GM18861 (cell line): ENCODE measurements at regions not wholly inside any gene's neighbourhood (a gene's known extent, or its start where the extent isn't known, plus 50 kb on each side); places are given as distances from the start of the nearest gene placed in this dataset.
"Not testable (repeated sequence)": the region's sequence is repeated elsewhere in the genome, so short reads cannot be mapped to it uniquely, and the experiment has no call there.

Experiments used
- ATAC-seq: cut with Tn5 transposase; IDR thresholded peaks from one replicate; pipeline ENCODE4 v1.9.1; 2021; ENCODE audit not compliant: unreplicated experiment

GRCh38 chr3:27779176-27779575 is 57.1 kb upstream of the EOMES start:
- no peak for ATAC-seq

GRCh38 chr3:27789420-27789819 is 67.3 kb upstream of the EOMES start:
- no peak for ATAC-seq

GRCh38 chr3:27791956-27792355 is 69.8 kb upstream of the EOMES start:
- no peak for ATAC-seq

DNA sequence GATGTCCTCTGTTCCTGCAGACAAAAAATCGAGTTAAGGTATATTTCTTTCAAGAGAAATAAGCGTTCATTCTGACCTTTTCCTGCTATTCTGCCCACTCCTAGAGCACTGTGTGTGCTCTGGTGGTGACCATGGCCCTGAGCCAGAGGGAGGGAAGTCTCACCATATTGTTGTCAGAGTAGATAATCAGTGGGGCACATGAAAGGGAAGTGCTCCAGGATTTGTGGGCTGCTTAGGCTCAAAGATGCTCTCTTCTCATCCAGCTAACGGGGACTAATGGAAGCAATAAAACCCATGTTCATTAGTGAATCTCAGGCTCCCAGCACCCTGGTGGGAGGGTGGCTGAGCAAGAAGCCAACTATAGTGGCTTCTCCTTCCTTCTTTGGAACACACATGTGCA is 70.7 kb upstream of the EOMES start:
- ATAC-seq = no peak

DNA sequence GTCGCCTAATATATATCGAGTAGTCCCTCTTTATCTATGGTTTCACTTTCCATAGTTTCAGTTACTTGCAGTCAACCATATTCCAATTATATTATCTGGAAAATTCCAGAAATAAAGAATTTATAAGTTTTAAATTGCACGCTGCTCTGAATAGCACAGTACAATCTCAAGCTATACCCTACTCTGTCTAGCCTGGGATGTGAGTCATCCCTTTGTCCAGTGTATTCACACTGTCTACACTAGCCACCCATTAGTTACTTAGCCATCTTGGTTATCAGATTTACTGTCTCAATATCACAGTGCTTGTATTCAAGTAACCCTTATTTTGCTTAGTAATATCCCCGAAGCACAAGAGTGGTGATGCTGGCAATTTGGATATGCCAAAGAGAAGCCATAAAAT is 72.1 kb upstream of the EOMES start:
- no peak for ATAC-seq

DNA sequence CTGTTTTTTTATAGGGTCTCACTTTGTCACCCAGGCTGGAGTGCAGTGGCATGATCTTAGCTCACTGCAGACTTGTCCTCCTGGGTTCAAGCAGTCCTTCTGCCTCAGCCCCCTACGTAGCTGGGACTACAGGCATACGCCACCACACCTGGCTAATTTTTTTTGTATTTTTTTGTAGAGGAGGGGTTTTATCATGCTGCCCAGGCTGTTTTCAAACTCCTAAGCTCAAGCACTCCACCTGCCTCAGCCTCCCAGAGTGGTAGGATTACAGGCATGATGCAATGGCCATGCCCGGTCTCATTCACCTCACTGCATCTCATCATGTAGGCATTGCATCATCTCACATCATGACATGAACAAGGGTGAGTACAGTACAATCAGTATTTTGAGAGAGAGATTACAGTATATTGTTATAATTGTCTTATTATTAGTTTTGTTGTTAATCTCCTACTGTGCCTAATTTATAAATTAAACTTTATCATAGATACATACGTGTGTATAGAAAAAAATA is 74.3 kb upstream of the EOMES start:
- no peak for ATAC-seq

- no peak for ATAC-seq
These were observed 75.7 kb upstream of the EOMES start for GRCh38 chr3:27797773-27798172.

DNA sequence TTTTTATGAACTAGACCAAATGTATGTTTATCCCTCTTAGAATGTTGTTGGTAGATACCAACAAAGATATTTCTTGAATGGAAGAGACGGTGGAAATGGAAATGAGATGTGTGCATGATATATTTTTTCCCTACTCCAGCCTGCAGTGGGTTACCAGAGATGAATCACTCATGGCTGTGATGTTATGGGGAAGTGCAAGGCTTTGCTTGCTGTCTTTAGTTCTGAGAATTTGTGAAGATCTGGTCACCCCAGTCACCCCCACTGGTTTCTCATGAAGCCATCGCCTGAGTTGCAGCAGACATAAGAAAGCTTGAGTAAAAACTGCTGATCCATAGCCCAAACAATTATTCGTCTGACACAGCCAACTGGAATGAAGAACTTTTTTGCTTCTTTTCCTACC is 78.1 kb upstream of the EOMES start:
- no peak for ATAC-seq

GRCh38 chr3:27802425-27802824 is 80.3 kb upstream of the EOMES start:
- no peak for ATAC-seq

GRCh38 chr3:27802849-27803248 is 80.7 kb upstream of the EOMES start:
- no peak for ATAC-seq

DNA sequence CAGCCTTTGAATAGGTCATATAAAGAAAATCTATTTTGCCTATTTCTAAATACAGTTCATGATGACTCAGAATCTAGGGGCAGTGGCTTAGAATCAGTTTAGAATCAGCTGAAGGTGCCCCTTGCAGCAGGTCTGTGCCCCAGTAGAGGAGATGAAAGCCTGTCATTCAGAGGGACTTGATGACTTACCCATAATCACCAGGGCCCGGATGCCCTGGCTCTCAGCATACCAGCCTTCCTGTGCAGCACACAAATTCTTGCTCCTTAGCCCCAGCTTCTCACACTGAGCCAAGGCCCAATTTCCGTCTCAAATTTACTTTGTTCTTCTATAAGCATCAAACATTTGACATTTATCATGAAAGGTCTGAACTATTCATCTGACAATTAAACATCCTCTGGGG is 83.2 kb upstream of the EOMES start:
- ATAC-seq = no peak

- no peak for ATAC-seq
These were observed 91.1 kb upstream of the EOMES start for GRCh38 chr3:27813255-27813654.

GRCh38 chr3:27821609-27822008 is 99.5 kb upstream of the EOMES start:
- not testable (repeated sequence) for ATAC-seq

GRCh38 chr3:27824312-27825200 is 102.4 kb upstream of the EOMES start:
- ATAC-seq = no peak

- no peak for ATAC-seq
These were observed 104.3 kb upstream of the EOMES start for GRCh38 chr3:27826448-27826847.

GRCh38 chr3:27827041-27827440 is 104.9 kb upstream of the EOMES start:
- ATAC-seq = no peak

- ATAC-seq = no peak
These were observed 118.9 kb upstream of the EOMES start for GRCh38 chr3:27840807-27841594.

GRCh38 chr3:27844052-27844675 is 122.0 kb upstream of the EOMES start:
- no peak for ATAC-seq

DNA sequence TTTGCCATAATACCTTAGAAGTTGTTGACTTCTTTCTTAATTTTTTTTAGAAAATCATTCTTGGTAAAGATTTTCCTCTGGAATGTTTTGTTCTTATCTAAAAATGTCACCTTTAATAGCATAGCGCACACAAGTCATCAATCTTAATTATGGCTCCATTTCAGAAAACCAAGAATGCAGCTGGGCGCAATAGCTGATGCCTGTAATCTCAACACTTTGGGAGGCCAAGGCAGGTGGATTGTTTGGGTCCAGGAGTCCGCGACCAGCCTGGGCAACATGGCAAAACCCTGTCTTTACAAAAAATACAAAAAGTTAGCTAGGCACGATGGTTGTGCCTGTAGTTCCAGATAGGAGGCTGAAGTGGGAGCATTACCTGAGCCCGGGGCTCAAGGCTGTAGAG is 125.6 kb upstream of the EOMES start:
- ATAC-seq = no peak

GRCh38 chr3:27848826-27849225 is 126.7 kb upstream of the EOMES start:
- ATAC-seq = no peak

DNA sequence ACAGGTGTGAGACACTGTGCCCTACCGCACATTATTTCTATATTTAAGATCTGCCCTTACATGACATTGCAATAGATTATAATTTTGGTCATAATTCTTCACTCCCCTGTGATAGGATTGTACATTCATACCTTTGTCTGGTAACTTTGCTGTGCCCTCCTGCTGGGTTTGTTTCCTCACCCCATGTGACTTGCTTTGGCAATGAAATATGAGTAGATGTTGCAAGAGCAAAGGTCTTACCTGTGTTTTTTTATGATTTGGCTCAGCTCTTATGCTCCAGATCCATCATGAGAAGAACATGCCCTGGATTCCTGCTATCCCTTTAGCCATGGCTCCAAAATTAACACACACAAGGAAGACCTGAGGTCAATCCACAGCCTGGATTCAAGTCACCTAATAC is 137.7 kb upstream of the EOMES start:
- ATAC-seq = no peak
